Neural cell (in vitro differentiated cells): ENCODE measurements at regions not wholly inside any gene's neighbourhood (a gene's known extent, or its start where the extent isn't known, plus 50 kb on each side); places are given as distances from the start of the nearest gene placed in this dataset.

Source experiments
- H2AFZ ChIP-seq: fragments of 200-600, 300-800 bp; sonication (generic), shearing (Covaris generic); 2 replicates; pipeline ENCODE4 v1.6.0; 2014; ENCODE audit warnings: low read depth, mild to moderate bottlenecking, antibody characterized with exemption, low read length, moderate library complexity
- H3F3A ChIP-seq: fragments of 200-600 bp; shearing (Covaris generic); 2 replicates; pipeline ENCODE4 v1.6.1; 2016; ENCODE audit warnings: mild to moderate bottlenecking, moderate library complexity, mixed read lengths, antibody characterized with exemption, low read length; ENCODE audit not compliant: insufficient read depth, poor library complexity, severe bottlenecking
- H3K27ac ChIP-seq: fragments of 200-600, 300-800 bp; sonication (generic), shearing (Covaris generic); 2 replicates; pipeline ENCODE4 v1.5.1; 2014; ENCODE audit warnings: mild to moderate bottlenecking, low read length, moderate library complexity
- H3K27me3 ChIP-seq: fragments of 300-800, 200-600 bp; sonication (generic), shearing (Covaris generic); 2 replicates; pipeline ENCODE4 v1.6.0; 2014; ENCODE audit warnings: mild to moderate bottlenecking, low read depth, low read length, moderate library complexity; ENCODE audit not compliant: insufficient read depth
- H3K36me3 ChIP-seq: fragments of 300-800, 200-600 bp; sonication (generic), shearing (Covaris generic); 2 replicates; pipeline ENCODE4 v1.5.1; 2014; ENCODE audit warnings: mild to moderate bottlenecking, antibody characterized with exemption, low read length, moderate library complexity; ENCODE audit not compliant: insufficient read depth
- H3K4me2 ChIP-seq: fragments of 300-800, 200-600 bp; sonication (generic), shearing (Covaris generic); 2 replicates; pipeline ENCODE4 v1.6.0; 2014; ENCODE audit warnings: mild to moderate bottlenecking, low read length
- H3K4me3 ChIP-seq: fragments of 300-800, 200-600 bp; sonication (generic), shearing (Covaris generic); 2 replicates; pipeline ENCODE4 v1.5.1; 2014; ENCODE audit warnings: mild to moderate bottlenecking, low read length, moderate library complexity
- H3K79me2 ChIP-seq: fragments of 200-600 bp; shearing (Covaris generic); replicated peaks from 2 replicates; pipeline ENCODE4 v1.6.0; 2014; ENCODE audit warnings: mild to moderate bottlenecking, low read length, moderate library complexity; ENCODE audit not compliant: insufficient read depth
- H3K9ac ChIP-seq: fragments of 300-800, 200-600 bp; sonication (generic), shearing (Covaris generic); 2 replicates; pipeline ENCODE4 v1.6.1; 2016; ENCODE audit warnings: mild to moderate bottlenecking, low read length, mixed read lengths
- H3K9me2 ChIP-seq: fragments of 200-600 bp; shearing (Covaris generic); 2 replicates; pipeline ENCODE4 v1.6.1; 2016; ENCODE audit warnings: mild to moderate bottlenecking, low read length, mixed read lengths; ENCODE audit not compliant: insufficient read depth
- H3K9me3 ChIP-seq: fragments of 200-600, 300-800 bp; sonication (generic), shearing (Covaris generic); 2 replicates; pipeline ENCODE4 v1.6.1; 2016; ENCODE audit warnings: mild to moderate bottlenecking, mixed run types, low read length, moderate library complexity, mixed read lengths
- H4K20me1 ChIP-seq: fragments of 200-600 bp; shearing (Covaris generic); 2 replicates; pipeline ENCODE4 v1.6.1; 2016; ENCODE audit warnings: mild to moderate bottlenecking, mixed run types; ENCODE audit not compliant: insufficient read depth
- EP300 ChIP-seq: fragments of 450-650 bp; conservative IDR thresholded peaks from 2 replicates; pipeline ENCODE4 v1.6.1; 2014; ENCODE audit warnings: antibody characterized with exemption, mild to moderate bottlenecking, moderate library complexity; ENCODE audit not compliant: poor library complexity, severe bottlenecking
- EZH2 ChIP-seq: fragments of 200-600, 300-800 bp; shearing (Covaris generic), sonication (generic); IDR thresholded peaks from 2 replicates; pipeline ENCODE4 v1.6.1; 2014; ENCODE audit warnings: antibody characterized with exemption, low read length, borderline replicate concordance, mild to moderate bottlenecking; ENCODE audit not compliant: insufficient read depth, poor library complexity, severe bottlenecking
- MXI1 ChIP-seq: fragments of 450-650 bp; conservative IDR thresholded peaks from 2 replicates; pipeline ENCODE4 v1.6.1; 2014; ENCODE audit warnings: antibody characterized with exemption, mild to moderate bottlenecking; ENCODE audit not compliant: poor library complexity, severe bottlenecking
- POLR2AphosphoS5 ChIP-seq: IDR thresholded peaks from 2 replicates; pipeline ENCODE4 v1.6.1; 2012
- RAD21 ChIP-seq: fragments of 450-650 bp; conservative IDR thresholded peaks from 2 replicates; pipeline ENCODE4 v1.6.1; 2014; ENCODE audit warnings: antibody characterized with exemption, mild to moderate bottlenecking, moderate library complexity
- SMC3 ChIP-seq: fragments of 450-650 bp; conservative IDR thresholded peaks from 2 replicates; pipeline ENCODE4 v1.6.1; 2014; ENCODE audit warnings: antibody characterized with exemption, mild to moderate bottlenecking, moderate library complexity; ENCODE audit not compliant: poor library complexity
- TAF1 ChIP-seq: IDR thresholded peaks from 2 replicates; pipeline ENCODE4 v1.6.1; 2012; ENCODE audit warnings: low read depth
- TF ChIP-seq, protein P1 (sequence below): IDR thresholded peaks from 2 replicates; pipeline ENCODE4 v1.6.1; 2012; ENCODE audit warnings: borderline replicate concordance
- TF ChIP-seq, protein P2 (sequence below): fragments of 450-650 bp; IDR thresholded peaks from 2 replicates; pipeline ENCODE4 v1.5.1; 2014; ENCODE audit warnings: antibody characterized with exemption, mild to moderate bottlenecking, moderate library complexity; ENCODE audit not compliant: poor library complexity, severe bottlenecking

DNA sequence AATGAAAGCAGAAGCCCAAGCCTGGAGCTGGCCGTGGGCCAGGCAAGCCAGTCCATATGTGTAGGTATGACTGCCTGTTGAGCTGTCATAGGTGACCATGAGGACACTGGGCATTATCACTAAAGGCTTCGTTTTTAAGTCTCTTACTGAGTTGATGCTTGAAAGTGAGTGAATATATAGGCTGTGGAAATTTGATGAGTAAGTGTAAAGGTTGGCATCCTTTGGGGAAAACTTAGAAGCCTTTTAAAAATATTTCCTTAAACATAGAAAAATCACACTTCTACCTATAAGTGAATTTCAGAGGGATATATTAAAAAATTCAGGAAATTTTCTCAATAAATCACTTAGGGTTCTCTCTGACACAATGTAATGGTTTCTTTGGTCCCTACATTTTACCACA, 396.5 kb downstream of the FOXG1 start:
- Histone ChIP-seq H3K4me2 (no peak overlapping the region), H3K4me3 (no peak overlapping the region), H3K9ac (no peak overlapping the region), H2AFZ (no peak overlapping the region), H3K27me3 (no peaks in the 10 kb centered on the region), H3K27ac (no peak overlapping the region), H4K20me1 (no peaks in the 10 kb centered on the region), H3K9me3 (no peaks in the 10 kb centered on the region), H3K36me3 (no peaks in the 10 kb centered on the region), H3K79me2 (no peaks in the 10 kb centered on the region), H3K9me2 (no peaks in the 10 kb centered on the region), H3F3A (no peaks in the 10 kb centered on the region)
- TF ChIP-seq POLR2AphosphoS5 (no peak), MXI1 (no peak), SMC3 (no peak), EP300 (no peak), EZH2 (no peak), RAD21 (no peak)
- TF ChIP-seq, protein P1, sequence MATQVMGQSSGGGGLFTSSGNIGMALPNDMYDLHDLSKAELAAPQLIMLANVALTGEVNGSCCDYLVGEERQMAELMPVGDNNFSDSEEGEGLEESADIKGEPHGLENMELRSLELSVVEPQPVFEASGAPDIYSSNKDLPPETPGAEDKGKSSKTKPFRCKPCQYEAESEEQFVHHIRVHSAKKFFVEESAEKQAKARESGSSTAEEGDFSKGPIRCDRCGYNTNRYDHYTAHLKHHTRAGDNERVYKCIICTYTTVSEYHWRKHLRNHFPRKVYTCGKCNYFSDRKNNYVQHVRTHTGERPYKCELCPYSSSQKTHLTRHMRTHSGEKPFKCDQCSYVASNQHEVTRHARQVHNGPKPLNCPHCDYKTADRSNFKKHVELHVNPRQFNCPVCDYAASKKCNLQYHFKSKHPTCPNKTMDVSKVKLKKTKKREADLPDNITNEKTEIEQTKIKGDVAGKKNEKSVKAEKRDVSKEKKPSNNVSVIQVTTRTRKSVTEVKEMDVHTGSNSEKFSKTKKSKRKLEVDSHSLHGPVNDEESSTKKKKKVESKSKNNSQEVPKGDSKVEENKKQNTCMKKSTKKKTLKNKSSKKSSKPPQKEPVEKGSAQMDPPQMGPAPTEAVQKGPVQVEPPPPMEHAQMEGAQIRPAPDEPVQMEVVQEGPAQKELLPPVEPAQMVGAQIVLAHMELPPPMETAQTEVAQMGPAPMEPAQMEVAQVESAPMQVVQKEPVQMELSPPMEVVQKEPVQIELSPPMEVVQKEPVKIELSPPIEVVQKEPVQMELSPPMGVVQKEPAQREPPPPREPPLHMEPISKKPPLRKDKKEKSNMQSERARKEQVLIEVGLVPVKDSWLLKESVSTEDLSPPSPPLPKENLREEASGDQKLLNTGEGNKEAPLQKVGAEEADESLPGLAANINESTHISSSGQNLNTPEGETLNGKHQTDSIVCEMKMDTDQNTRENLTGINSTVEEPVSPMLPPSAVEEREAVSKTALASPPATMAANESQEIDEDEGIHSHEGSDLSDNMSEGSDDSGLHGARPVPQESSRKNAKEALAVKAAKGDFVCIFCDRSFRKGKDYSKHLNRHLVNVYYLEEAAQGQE, result no peak

DNA sequence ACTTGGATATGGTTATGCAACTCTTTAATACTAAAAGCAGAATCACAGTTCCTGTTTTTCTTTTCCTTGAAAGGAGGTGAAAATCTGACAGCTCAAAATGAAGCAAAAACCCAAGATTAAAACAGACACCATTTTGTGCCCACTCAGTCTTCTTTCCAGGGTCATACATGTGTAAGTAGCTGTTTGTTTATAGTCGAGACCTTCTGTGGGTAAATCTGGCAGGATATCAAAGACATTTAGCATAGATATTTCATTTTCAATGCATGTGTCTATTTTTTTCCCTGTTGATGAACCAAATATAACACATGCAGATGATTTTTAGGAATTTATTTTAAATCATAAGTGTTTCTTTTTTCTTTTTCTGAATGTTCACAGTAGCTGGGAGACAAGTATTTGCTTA, 398.8 kb downstream of the FOXG1 start:
- no peaks in the 10 kb centered on the region for H3K27me3 ChIP-seq
- H3K36me3 ChIP-seq, result no peaks in the 10 kb centered on the region
- H3K27ac ChIP-seq, result no peak overlapping the region
- H4K20me1 ChIP-seq, result no peaks in the 10 kb centered on the region
- no peaks in the 10 kb centered on the region for H3K79me2 ChIP-seq
- no peak for TF ChIP-seq MXI1
- no peak for TF ChIP-seq TAF1
- TF ChIP-seq POLR2AphosphoS5, result no peak
- TF ChIP-seq EZH2, result no peak
- TF ChIP-seq, protein P2, sequence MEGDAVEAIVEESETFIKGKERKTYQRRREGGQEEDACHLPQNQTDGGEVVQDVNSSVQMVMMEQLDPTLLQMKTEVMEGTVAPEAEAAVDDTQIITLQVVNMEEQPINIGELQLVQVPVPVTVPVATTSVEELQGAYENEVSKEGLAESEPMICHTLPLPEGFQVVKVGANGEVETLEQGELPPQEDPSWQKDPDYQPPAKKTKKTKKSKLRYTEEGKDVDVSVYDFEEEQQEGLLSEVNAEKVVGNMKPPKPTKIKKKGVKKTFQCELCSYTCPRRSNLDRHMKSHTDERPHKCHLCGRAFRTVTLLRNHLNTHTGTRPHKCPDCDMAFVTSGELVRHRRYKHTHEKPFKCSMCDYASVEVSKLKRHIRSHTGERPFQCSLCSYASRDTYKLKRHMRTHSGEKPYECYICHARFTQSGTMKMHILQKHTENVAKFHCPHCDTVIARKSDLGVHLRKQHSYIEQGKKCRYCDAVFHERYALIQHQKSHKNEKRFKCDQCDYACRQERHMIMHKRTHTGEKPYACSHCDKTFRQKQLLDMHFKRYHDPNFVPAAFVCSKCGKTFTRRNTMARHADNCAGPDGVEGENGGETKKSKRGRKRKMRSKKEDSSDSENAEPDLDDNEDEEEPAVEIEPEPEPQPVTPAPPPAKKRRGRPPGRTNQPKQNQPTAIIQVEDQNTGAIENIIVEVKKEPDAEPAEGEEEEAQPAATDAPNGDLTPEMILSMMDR, result no peak
- TF ChIP-seq EP300, result no peak
- TF ChIP-seq SMC3, result no peak
- no peak for TF ChIP-seq RAD21
- TF ChIP-seq, protein P1, result no peak
- H2AFZ ChIP-seq, result no peak overlapping the region
- no peak overlapping the region for H3K9ac ChIP-seq
- no peak overlapping the region for H3K4me3 ChIP-seq
- H3F3A ChIP-seq, result no peaks in the 10 kb centered on the region
- no peaks in the 10 kb centered on the region for H3K9me2 ChIP-seq
- no peak overlapping the region for H3K4me2 ChIP-seq
- H3K9me3 ChIP-seq, result no peaks in the 10 kb centered on the region
